NB4 (cell line): ENCODE measurements at regions not wholly inside any gene's neighbourhood (a gene's known extent, or its start where the extent isn't known, plus 50 kb on each side); places are given as distances from the start of the nearest gene placed in this dataset.
A peak's percentile ranks its signal among the peaks of the same experiment; 100 is the strongest.

Experiments used
- DNase-seq: peaks from one replicate; pipeline ENCODE4 v3.0.0; 2010; ENCODE audit warnings: low read depth
- H3K4me3 ChIP-seq: one replicate; pipeline ENCODE4 v1.5.1; 2011; ENCODE audit warnings: mild to moderate bottlenecking, low read depth, low read length, moderate library complexity
- MAX ChIP-seq: IDR thresholded peaks from 2 replicates; pipeline ENCODE4 v1.6.1; 2011; ENCODE audit warnings: low read depth, low read length
- MYC ChIP-seq: IDR thresholded peaks from 2 replicates; pipeline ENCODE4 v1.6.1; 2011; ENCODE audit warnings: low read depth, low read length
- POLR2A ChIP-seq: IDR thresholded peaks from 2 replicates; pipeline ENCODE4 v1.6.1; 2011; ENCODE audit warnings: mild to moderate bottlenecking; ENCODE audit not compliant: insufficient read length; ENCODE audit errors: extremely low read depth
- TF ChIP-seq, protein P1 (sequence below): IDR thresholded peaks from one replicate; pipeline ENCODE4 v1.5.1; 2012; ENCODE audit warnings: low read depth, low read length

DNA sequence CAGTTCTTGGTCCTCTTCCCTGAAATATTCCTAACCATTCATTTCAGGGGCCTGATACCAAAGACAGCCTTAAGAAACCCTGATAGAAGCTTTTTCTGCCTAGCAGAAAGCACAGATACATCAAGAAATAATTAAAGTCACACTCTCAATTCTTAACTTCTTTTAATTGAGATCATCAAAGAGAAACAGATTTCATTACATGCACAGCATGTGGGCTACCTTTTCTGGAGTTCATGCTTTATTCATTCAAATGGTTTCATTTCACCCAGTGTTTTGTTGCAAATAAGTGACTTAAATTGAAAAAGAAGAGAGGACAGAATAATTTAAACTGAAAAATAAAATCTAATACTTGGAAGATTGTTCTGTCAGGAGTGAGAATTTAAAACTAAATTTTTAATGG is 192.6 kb upstream of the GGTLC1 start:
- no peak overlapping the region for H3K4me3 ChIP-seq
- TF ChIP-seq POLR2A (no peak), MYC (no peak), MAX (no peak)
- TF ChIP-seq, protein P1, sequence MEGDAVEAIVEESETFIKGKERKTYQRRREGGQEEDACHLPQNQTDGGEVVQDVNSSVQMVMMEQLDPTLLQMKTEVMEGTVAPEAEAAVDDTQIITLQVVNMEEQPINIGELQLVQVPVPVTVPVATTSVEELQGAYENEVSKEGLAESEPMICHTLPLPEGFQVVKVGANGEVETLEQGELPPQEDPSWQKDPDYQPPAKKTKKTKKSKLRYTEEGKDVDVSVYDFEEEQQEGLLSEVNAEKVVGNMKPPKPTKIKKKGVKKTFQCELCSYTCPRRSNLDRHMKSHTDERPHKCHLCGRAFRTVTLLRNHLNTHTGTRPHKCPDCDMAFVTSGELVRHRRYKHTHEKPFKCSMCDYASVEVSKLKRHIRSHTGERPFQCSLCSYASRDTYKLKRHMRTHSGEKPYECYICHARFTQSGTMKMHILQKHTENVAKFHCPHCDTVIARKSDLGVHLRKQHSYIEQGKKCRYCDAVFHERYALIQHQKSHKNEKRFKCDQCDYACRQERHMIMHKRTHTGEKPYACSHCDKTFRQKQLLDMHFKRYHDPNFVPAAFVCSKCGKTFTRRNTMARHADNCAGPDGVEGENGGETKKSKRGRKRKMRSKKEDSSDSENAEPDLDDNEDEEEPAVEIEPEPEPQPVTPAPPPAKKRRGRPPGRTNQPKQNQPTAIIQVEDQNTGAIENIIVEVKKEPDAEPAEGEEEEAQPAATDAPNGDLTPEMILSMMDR = no peak
- no peak for DNase-seq

DNA sequence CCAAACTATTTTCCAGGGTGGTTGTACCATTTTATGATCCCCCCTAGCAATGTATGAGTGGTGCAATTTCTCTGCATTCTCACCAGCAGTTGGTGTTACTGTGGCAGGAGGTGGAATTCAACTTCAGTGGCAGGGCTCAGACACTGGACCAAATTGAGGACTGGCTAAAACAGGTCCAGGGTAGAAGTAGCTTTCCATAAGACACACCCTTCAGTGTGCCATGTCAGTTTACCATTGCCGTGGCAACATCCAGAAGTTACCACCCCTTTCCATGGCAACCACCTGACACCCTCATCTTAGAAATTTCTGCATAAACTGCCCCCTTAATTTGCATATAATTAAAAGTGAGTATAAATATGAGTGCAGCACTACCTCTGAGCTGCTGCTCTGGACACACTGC is 180.7 kb upstream of the GGTLC1 start:
- no peak overlapping the region for H3K4me3 ChIP-seq
- no peak for DNase-seq
- no peak for TF ChIP-seq MYC

GRCh38 chr20:24166412-24166811 is 177.8 kb upstream of the GGTLC1 start:
- DNase-seq = no peak
- TF ChIP-seq, protein P1 = no peak
- no peak for TF ChIP-seq MAX
- no peak for TF ChIP-seq POLR2A
- TF ChIP-seq MYC = no peak
- no peak overlapping the region for H3K4me3 ChIP-seq

DNA sequence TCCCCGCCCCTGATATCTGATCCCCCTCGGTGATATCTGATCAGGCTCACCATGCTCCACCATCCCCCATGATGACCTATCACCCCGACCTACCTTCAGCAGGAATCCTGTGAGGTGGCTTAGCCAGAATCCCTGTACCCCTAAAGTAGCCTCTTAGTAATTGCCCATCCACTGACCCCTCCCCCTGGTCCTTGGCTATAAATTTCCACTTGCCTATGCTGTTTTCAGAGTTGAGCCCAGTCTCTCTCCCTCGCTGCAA is 177.5 kb upstream of the GGTLC1 start:
- TF ChIP-seq MAX = no peak
- no peak for DNase-seq
- H3K4me3 ChIP-seq = no peak overlapping the region

DNA sequence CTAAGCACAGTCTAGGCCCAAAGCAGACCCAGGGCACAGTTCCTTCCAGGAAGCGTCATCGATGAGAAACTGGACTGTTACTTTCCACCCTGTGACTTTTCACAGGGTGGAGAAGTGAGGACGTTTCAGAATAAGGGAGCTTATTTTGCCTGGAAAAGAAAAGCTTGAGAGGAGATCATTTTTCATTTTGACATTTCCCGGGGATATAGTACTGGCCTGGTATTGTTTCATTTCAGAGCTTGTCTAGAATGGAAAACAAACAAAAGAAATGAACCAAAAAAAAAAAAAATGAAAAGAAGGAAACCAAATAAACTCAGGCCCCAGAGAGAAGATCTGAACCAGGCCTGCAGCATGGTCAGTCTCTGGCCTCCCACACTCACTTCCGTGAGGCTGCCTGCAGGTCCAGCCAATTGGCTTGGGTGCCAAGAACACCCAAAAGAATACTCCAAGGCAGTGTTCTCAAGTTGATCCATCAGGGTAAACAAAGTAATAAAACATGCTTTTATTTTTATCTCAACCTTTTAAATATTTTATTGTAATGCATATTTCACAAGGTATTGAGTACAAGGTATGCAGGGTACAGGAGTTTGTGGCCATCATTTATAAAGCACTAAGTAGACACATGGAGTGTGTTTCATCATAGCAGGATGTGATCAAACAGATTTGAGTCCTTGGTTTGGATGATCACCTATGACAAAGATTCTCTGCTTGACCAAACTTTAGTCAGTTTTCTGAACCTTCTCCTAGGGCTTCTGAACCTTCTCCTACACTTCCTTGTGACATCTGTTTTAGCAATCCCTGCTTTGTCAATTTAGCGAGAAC is 176.9 kb upstream of the GGTLC1 start:
- DNase-seq = no peak
- no peak for TF ChIP-seq MAX
- TF ChIP-seq POLR2A = no peak
- H3K4me3 ChIP-seq = no peak overlapping the region

DNA sequence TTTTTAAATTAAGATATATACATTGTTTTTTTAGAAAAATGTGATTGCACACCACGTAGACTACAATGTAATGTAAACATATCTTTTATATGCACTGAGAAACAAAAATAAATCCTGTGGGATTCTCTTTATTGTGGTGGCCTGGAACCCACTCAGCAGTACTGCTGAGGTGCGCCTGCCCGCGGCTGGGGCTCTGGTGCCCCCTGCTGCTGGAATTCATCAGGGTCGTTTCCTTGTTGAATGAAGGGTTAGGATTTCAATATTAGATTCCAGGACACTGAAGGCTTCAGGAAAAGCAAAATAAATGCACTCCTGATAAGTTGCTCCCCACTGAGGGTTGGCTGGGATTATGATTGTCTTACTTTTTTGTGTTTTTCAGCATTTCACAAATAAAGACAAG is 175.8 kb upstream of the GGTLC1 start:
- H3K4me3 ChIP-seq = no peak overlapping the region
- DNase-seq = peak; percentile 30
- no peak for TF ChIP-seq POLR2A
- TF ChIP-seq, protein P1 = peak; percentile 78

DNA sequence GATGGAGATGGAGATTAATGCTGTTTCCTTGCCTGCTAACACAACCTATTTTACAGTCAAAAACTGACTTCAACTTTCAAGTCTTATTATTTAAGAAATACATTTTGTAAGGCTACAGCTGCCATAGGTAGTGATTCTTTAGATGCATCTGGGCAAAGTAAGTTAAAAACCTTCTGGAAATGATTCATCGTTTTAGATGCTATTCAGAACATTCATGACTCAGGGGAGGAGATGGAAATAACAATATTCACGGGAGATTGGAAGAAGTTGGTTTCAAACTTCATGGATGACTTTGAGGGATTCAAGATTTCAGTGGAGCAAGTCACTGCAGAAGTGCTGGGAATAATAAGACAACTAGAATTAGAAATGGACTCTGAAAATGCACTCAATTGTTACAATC is 174.9 kb upstream of the GGTLC1 start:
- TF ChIP-seq, protein P1 = no peak
- no peak for TF ChIP-seq POLR2A
- TF ChIP-seq MAX = no peak
- no peak for TF ChIP-seq MYC
- H3K4me3 ChIP-seq = no peak overlapping the region
- no peak for DNase-seq
